Neural progenitor cell (in vitro differentiated cells): ENCODE measurements at regions not wholly inside any gene's neighbourhood (a gene's known extent, or its start where the extent isn't known, plus 50 kb on each side); places are given as distances from the start of the nearest gene placed in this dataset.

Experiments used
- CTCF ChIP-seq: fragments of 200-600 bp; sonication (generic); IDR thresholded peaks from 2 replicates; pipeline ENCODE4 v1.5.1; 2017; ENCODE audit warnings: antibody characterized with exemption, mild to moderate bottlenecking
- EZH2 ChIP-seq: fragments of 200-600 bp; sonication (generic); IDR thresholded peaks from 2 replicates; pipeline ENCODE4 v1.6.1; 2017; ENCODE audit warnings: antibody characterized with exemption, mild to moderate bottlenecking, moderate library complexity
- EZH2phosphoT487 ChIP-seq: fragments of 200-600 bp; sonication (generic); IDR thresholded peaks from 2 replicates; pipeline ENCODE4 v1.6.1; 2017; ENCODE audit warnings: antibody characterized with exemption

- TF ChIP-seq CTCF = no peak
- no peak for TF ChIP-seq EZH2
- no peak for TF ChIP-seq EZH2phosphoT487
Measured at GRCh38 chr5:34519489-34520220, 136.5 kb upstream of the RAI14 start.
